Astrocyte (in vitro differentiated cells and primary cell): ENCODE measurements at regions not wholly inside any gene's neighbourhood (a gene's known extent, or its start where the extent isn't known, plus 50 kb on each side); places are given as distances from the start of the nearest gene placed in this dataset.

Experiments used
- DNase-seq: peaks from one replicate; pipeline ENCODE4 v3.0.0-alpha.2; 2010; ENCODE audit warnings: low read depth
- FAIRE-seq: peaks from 2 replicates; lab custom pipeline; 2011; peaks lifted over from hg19 to GRCh38; lab: Jason Lieb, UNC
- H2AFZ ChIP-seq: 2 replicates; pipeline ENCODE4 v1.6.0; 2012; ENCODE audit warnings: low read depth, low read length, inconsistent platforms
- H3K27ac ChIP-seq: 2 replicates; pipeline ENCODE4 v1.5.1; 2011; ENCODE audit warnings: low read depth, low read length, inconsistent platforms
- H3K27me3 ChIP-seq: 2 replicates; pipeline ENCODE4 v1.6.0; 2011; ENCODE audit warnings: low read length, inconsistent platforms; ENCODE audit not compliant: insufficient read depth
- H3K36me3 ChIP-seq: 2 replicates; pipeline ENCODE4 v1.5.1; 2011; ENCODE audit warnings: low read length, inconsistent platforms; ENCODE audit not compliant: insufficient read depth
- H3K4me1 ChIP-seq: 2 replicates; pipeline ENCODE4 v1.5.1; 2011; ENCODE audit warnings: low read length, inconsistent platforms; ENCODE audit not compliant: insufficient read depth
- H3K4me2 ChIP-seq: 2 replicates; pipeline ENCODE4 v1.6.0; 2012; ENCODE audit warnings: low read length, inconsistent platforms
- H3K4me3 ChIP-seq: 2 replicates; pipeline ENCODE4 v1.5.1; 2011; ENCODE audit warnings: low read depth, mild to moderate bottlenecking, low read length, inconsistent platforms; ENCODE audit not compliant: insufficient read depth
- H3K79me2 ChIP-seq: 2 replicates; pipeline ENCODE4 v1.6.0; 2012; ENCODE audit warnings: mild to moderate bottlenecking, low read length, inconsistent platforms; ENCODE audit not compliant: insufficient read depth
- H3K9ac ChIP-seq: 2 replicates; pipeline ENCODE4 v1.6.0; 2012; ENCODE audit warnings: mild to moderate bottlenecking, low read length, inconsistent platforms
- H3K9me3 ChIP-seq: 2 replicates; pipeline ENCODE4 v1.5.1; 2012; ENCODE audit warnings: low read depth, mild to moderate bottlenecking, low read length, inconsistent platforms; ENCODE audit not compliant: insufficient read depth
- H4K20me1 ChIP-seq: 2 replicates; pipeline ENCODE4 v1.6.0; 2012; ENCODE audit warnings: low read length, inconsistent platforms; ENCODE audit not compliant: insufficient read depth
- H3K27ac Mint-ChIP-seq: one replicate; pipeline ENCODE4 v1.8.0; 2021; ENCODE audit warnings: mild to moderate bottlenecking, mixed read lengths; ENCODE audit not compliant: unreplicated experiment
- H3K27me3 Mint-ChIP-seq: one replicate; pipeline ENCODE4 v1.8.0; 2021; ENCODE audit warnings: low read depth, mixed read lengths; ENCODE audit not compliant: unreplicated experiment
- H3K36me3 Mint-ChIP-seq: one replicate; pipeline ENCODE4 v1.8.0; 2021; ENCODE audit warnings: low read depth, mixed read lengths; ENCODE audit not compliant: unreplicated experiment
- H3K4me1 Mint-ChIP-seq: one replicate; pipeline ENCODE4 v1.8.0; 2021; ENCODE audit warnings: low read depth, mixed read lengths; ENCODE audit not compliant: unreplicated experiment
- H3K4me3 Mint-ChIP-seq: one replicate; pipeline ENCODE4 v1.8.0; 2021; ENCODE audit warnings: mild to moderate bottlenecking, moderate library complexity, mixed read lengths; ENCODE audit not compliant: unreplicated experiment
- H3K9me3 Mint-ChIP-seq: one replicate; pipeline ENCODE4 v1.8.0; 2021; ENCODE audit warnings: mild to moderate bottlenecking, mixed read lengths; ENCODE audit not compliant: unreplicated experiment
- EZH2 ChIP-seq: IDR thresholded peaks from 2 replicates; pipeline ENCODE4 v1.6.1; 2012; ENCODE audit warnings: mild to moderate bottlenecking, low read length, inconsistent platforms; ENCODE audit not compliant: insufficient read depth
- TF ChIP-seq, protein P1 (sequence below): IDR thresholded peaks from 2 replicates; pipeline ENCODE4 v1.5.1; 2011; ENCODE audit warnings: low read depth, mild to moderate bottlenecking, inconsistent platforms, low read length, moderate library complexity; ENCODE audit not compliant: insufficient read depth

DNA sequence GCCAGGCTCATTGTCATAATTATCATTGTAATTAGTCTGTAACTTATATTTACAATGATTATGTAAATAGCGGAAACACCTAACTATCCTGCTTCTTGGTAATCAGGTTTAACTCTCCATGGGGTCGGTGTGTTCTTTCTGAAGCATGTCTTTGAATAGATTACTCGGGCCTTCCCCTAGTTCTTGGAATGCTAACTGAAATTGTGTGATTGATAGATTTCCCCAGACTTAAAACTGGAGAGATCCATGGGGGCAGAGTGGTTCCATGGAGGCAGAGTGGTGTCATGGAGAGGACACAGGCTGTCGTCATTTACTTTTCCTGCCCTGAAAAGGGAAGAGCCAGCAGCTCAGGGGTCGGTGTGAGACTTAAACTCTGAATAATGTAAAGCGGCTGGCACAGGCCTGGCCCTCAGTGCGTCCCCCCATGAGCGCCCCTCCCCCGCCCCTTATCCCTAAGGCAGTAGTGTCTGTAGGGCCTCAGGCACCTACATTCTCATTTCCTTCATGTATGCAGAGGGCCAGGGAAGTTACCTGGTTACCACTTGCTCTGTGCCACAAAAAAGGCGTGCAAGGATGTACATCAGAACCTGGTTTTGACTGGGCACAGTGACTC, 225.1 kb downstream of the TM9SF2 start:
- Mint-ChIP-seq H3K27ac (no peak overlapping the region), H3K4me1 (peaks cover 10% of the 10 kb centered on the region), H3K27me3 (peaks cover 6% of the 10 kb centered on the region), H3K36me3 (no peaks in the 10 kb centered on the region), H3K4me3 (no peak overlapping the region), H3K9me3 (no peaks in the 10 kb centered on the region)
- Histone ChIP-seq H3K27me3 (peaks cover 2% of the 10 kb centered on the region), H3K4me3 (no peak overlapping the region), H3K9ac (no peak overlapping the region), H3K27ac (no peak overlapping the region), H3K4me1 (peaks cover 4% of the 10 kb centered on the region), H4K20me1 (no peaks in the 10 kb centered on the region), H3K9me3 (no peaks in the 10 kb centered on the region), H3K4me2 (no peak overlapping the region), H3K79me2 (no peaks in the 10 kb centered on the region), H3K36me3 (no peaks in the 10 kb centered on the region), H2AFZ (no peak overlapping the region)
- TF ChIP-seq, protein P1, sequence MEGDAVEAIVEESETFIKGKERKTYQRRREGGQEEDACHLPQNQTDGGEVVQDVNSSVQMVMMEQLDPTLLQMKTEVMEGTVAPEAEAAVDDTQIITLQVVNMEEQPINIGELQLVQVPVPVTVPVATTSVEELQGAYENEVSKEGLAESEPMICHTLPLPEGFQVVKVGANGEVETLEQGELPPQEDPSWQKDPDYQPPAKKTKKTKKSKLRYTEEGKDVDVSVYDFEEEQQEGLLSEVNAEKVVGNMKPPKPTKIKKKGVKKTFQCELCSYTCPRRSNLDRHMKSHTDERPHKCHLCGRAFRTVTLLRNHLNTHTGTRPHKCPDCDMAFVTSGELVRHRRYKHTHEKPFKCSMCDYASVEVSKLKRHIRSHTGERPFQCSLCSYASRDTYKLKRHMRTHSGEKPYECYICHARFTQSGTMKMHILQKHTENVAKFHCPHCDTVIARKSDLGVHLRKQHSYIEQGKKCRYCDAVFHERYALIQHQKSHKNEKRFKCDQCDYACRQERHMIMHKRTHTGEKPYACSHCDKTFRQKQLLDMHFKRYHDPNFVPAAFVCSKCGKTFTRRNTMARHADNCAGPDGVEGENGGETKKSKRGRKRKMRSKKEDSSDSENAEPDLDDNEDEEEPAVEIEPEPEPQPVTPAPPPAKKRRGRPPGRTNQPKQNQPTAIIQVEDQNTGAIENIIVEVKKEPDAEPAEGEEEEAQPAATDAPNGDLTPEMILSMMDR, result no peak
- no peak for TF ChIP-seq EZH2
- DNase-seq (no peak), FAIRE-seq (no peak)

DNA sequence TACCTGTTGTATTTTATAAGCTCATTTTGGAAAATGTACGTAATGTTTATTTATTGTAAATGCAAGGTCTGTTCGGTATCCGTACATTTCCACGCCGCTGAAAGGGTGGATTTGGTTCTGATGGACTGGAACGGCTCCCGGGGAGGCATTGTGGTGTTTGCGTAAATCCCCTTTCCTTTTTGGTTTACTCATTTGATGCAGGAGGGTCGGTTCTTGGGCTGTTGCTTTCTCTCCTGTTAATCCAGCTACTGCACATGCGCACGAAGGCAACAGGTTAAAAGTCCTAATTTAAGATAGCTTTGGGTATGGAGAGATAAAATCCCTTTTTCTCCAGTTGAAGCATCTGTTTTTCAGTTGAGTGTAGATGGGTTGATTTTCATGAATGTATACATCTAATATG, 224.4 kb downstream of the TM9SF2 start:
- H3K79me2 ChIP-seq, result no peaks in the 10 kb centered on the region
- H4K20me1 ChIP-seq, result no peaks in the 10 kb centered on the region
- no peak overlapping the region for H3K27ac Mint-ChIP-seq
- no peak overlapping the region for H3K4me2 ChIP-seq
- H3K9ac ChIP-seq, result no peak overlapping the region
- H3K36me3 Mint-ChIP-seq, result no peaks in the 10 kb centered on the region
- no peak overlapping the region for H2AFZ ChIP-seq
- H3K9me3 ChIP-seq, result no peaks in the 10 kb centered on the region
- H3K4me1 Mint-ChIP-seq, result peaks cover 10% of the 10 kb centered on the region
- no peaks in the 10 kb centered on the region for H3K36me3 ChIP-seq
- no peak for TF ChIP-seq EZH2
- TF ChIP-seq, protein P1, result no peak
- H3K9me3 Mint-ChIP-seq, result no peaks in the 10 kb centered on the region
- peaks cover 2% of the 10 kb centered on the region for H3K27me3 ChIP-seq
- H3K4me1 ChIP-seq, result peaks cover 4% of the 10 kb centered on the region
- peaks cover 6% of the 10 kb centered on the region for H3K27me3 Mint-ChIP-seq
- H3K4me3 Mint-ChIP-seq, result no peak overlapping the region
- no peak overlapping the region for H3K27ac ChIP-seq
- DNase-seq (no peak), FAIRE-seq (no peak)
- H3K4me3 ChIP-seq, result no peak overlapping the region

DNA sequence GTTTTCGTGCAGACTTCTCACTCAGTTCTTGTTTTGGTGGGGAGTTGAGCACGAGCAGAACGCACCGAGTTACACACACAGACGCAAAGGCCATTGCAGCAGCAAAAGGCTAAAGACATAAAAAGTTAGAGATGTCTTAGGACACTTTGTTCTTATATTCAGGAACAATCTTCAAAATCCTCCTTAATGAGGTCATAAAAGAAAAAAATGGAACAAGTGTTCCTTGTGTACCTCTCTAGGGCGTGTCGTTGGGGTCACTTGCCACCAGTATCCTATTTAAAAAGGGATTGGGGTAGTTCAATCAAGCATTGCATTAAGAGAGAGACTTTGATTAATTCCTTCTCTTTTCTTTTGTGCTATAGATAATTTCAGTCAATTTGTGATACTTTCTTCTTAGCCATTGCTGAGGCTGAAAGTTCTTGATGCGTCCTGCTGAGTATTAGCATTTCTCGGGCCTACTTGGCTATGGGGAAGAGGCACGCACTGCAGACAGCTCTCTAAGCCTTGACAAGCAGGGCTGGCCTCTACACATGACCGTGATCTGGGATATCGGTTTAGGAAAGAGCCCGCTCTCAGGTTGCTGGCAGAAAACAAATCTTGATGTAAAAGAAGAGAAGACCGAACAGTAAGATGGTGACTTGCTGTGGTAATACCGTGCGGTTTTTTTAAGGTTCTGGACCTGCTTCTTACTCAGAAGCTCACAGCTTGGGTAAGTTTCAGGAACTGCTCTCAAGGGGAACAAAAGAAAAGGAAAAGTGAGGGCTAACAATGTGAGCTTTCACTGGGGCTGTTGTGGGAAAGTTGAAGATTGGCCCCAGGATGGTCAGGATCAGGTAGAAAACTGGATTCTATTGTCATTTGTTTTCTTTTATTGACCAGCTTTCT, 223.6 kb downstream of the TM9SF2 start:
- H2AFZ ChIP-seq, result no peak overlapping the region
- no peaks in the 10 kb centered on the region for H3K79me2 ChIP-seq
- H3K9me3 ChIP-seq, result no peaks in the 10 kb centered on the region
- no peak overlapping the region for H3K4me3 Mint-ChIP-seq
- no peaks in the 10 kb centered on the region for H3K36me3 ChIP-seq
- no peaks in the 10 kb centered on the region for H3K36me3 Mint-ChIP-seq
- TF ChIP-seq EZH2, result no peak
- TF ChIP-seq, protein P1, result no peak
- H3K4me1 ChIP-seq, result peaks cover 4% of the 10 kb centered on the region
- peaks cover 2% of the 10 kb centered on the region for H3K27me3 ChIP-seq
- no peaks in the 10 kb centered on the region for H3K9me3 Mint-ChIP-seq
- peaks cover 10% of the 10 kb centered on the region for H3K4me1 Mint-ChIP-seq
- FAIRE-seq, result no peak
- no peak overlapping the region for H3K4me3 ChIP-seq
- peaks cover 6% of the 10 kb centered on the region for H3K27me3 Mint-ChIP-seq
- H3K27ac Mint-ChIP-seq, result no peak overlapping the region
- no peak overlapping the region for H3K9ac ChIP-seq
- no peaks in the 10 kb centered on the region for H4K20me1 ChIP-seq
- DNase-seq, result no peak
- no peak overlapping the region for H3K27ac ChIP-seq
- no peak overlapping the region for H3K4me2 ChIP-seq
